HG03039 (cell line): ENCODE measurements at regions not wholly inside any gene's neighbourhood (a gene's known extent, or its start where the extent isn't known, plus 50 kb on each side); places are given as distances from the start of the nearest gene placed in this dataset.

Experiments used
- ATAC-seq: cut with Tn5 transposase; IDR thresholded peaks from one replicate; pipeline ENCODE4 v1.9.1; 2021; ENCODE audit warnings: mild to moderate bottlenecking, moderate library complexity; ENCODE audit not compliant: unreplicated experiment

DNA sequence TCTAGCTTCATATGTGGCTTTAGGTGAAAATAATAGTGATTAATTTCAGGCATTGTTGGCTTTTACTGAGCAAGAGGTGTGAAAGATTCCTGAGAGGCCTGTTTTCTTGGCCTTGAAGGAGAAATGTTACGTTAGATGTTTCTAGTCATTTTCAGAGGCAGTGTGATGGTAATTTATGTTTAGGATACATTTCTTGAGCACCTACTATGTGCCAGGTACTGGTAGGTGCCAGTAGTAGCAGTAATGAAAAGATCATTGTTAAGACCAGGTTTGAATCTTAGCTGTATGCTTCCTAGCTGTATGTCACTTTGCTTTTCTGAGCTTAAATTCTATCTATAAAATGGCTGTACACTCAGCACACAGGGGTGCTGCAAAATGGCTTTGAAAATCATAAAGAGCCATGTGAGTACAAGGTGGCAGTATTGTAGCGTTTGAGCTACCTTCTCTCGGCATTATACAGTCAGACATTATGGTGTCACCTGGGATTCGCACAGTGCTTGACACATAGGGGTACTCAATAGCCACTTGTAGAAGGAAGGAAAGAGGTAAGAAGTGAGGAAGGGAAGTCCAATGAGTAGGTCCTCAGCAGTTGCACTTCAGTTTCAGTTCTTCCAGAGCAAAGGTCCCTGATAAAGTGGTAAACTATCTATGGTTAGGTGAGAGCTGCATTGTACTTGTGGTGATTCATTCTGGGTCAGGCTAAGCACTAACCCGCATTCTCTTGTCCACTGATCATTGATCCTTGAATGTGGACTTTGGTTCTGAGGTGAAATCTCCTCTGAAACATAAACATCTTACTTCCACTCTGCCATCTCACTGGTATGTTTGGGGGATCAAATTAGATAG, 166.5 kb upstream of the NR3C1 start:
- no peak for ATAC-seq

DNA sequence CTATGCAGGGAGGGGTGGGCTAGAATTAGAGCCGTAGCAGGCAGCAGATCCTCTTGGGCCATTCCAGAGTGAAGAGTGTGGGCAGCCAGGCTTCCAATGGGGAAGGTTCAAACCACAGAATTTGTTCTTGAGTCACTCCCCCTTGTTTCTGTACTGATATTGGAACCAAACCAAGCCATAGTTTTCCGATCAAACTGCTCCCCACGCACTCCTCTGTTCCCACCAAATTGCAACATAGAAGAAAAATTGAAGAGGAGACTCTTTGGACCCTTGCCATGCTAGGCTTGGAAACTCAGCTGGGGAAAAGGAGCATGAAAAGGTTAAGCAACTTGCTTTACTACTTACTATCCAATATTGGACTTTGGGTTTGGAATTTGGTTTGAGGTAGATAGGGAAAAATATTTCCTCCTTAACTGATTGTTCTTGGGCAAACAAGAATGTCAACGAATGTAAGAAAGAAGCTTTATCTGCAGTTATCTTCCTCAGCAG, 165.8 kb upstream of the NR3C1 start:
- no peak for ATAC-seq

DNA sequence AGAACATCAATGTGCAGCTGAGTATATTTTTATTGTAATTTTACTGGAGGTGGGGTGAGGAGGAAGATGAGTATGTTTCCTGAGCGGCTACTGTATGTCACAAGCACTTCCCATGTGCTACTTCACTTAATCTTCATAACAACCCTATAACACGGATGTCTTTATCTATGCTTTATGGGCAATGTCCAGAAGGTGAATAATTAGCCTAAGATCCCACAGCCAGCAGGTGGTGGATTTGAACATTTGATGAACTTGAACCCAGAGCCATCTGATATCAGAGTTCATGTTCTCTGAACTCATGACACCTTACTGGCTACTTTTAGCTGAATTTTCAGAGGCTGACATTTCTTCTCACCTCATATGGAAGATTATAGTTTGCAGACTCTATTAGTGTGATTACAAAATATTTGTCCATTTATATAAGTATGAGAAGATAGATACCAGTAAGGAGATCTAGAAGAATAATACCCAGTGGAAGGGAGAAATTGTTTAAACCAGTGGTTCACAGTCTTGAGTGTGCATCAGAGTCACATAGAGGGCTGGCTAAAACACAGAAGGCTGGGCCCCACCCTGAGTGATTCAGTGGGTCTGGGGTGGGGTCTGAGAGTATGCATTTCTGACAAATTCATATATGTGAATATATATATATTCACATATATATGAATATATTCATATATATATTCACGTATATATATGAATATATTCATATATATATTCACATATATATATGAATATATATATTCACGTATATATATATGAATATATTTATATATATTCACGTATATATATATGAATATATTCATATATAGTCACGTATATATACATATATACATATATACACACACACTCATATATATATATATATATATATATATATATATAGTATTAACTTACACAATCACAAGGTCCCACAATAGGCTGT, 164.4 kb upstream of the NR3C1 start:
- ATAC-seq, result no peak

DNA sequence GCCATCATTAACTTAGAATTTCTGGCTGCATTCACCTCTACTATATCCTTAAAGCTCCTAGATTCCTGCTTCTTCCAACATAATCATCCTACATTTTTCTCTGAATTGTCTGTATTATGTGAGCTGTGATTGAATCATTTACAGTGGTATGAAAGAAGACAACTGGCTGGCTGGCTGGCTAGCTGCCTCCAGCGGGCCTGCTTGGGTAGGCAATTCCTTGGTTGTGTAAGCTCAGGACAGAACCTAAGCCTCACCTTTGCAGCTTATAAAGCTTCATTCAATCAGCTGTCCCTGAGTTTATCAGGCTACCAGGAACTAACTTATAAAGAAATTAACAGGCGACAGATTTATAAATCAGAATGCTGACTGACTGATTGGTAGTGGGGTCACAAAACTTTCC, 162.7 kb upstream of the NR3C1 start:
- ATAC-seq, result no peak

DNA sequence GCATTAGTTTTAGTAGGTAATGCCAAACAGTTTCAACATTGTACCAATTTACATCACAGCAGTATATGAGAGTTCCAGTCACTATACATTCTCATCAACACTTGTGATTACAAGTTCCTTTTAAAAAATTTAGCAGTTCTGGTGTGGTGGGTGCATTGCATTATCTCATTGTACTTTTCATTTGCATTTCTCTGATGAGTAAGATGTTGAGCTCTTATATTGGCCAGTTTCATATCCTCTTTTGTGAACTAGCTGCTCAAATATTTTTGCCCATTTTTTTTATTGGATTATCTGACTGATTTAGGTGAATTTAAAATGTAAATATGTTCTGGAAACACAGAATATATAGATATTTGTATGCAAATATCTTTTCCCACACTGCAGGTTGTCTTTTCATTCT, 160.9 kb upstream of the NR3C1 start:
- ATAC-seq, result peak; percentile 92

DNA sequence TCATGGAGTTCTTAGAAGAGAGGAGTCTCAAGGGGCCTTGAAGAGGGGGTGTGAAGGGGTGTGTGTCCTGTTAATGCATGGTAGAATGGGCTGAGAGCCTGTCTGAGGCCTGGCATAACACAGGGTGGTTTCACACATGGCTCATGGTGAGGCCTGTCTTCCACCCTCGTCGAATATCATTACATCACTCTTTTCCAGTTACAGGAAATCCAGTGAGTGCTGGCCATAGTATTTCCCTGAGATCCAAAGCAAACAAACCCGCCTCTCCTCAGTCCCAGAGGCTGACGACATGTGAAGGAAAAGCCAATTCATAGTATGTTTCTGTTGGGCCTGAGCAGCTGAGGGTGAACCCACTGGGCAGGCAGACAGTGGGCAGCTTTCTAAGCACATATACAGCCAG, 159.4 kb upstream of the NR3C1 start:
- no peak for ATAC-seq

DNA sequence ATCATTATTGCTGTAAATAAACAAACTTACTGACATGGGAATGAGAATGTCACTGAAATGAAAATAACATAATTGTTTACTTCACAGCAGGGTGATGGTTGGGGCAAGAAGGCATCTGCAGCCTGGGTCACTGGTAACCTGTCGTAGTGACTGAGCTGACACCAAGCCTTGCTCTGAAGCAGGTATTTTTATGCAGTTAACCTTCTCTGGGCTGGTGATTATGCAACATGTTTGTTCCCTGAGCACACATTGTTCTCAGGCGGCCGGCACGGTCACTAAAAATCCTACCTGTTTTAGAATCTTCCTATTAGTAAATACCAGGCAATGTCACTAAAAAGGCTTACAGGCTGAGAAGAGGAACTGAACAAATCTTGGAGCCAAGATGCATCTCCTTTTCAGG, 157.7 kb upstream of the NR3C1 start:
- no peak for ATAC-seq

DNA sequence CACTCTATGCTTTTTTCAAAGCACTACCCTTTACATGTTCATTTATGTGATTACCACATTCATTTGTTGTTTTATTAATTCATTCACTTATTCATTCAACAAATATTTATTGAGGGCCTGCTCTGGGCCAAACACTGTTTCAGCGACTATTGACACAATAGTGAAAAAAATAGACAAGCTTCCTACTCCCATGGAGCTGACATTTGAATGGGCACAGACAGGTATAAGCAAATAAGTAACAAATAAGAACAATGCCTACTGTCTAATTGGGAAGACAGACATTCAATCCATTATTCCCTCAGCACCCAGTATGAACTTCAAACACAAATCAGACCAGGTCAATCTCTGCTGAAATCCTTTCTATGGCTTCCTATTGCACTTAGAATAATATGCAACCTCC, 156.9 kb upstream of the NR3C1 start:
- no peak for ATAC-seq

DNA sequence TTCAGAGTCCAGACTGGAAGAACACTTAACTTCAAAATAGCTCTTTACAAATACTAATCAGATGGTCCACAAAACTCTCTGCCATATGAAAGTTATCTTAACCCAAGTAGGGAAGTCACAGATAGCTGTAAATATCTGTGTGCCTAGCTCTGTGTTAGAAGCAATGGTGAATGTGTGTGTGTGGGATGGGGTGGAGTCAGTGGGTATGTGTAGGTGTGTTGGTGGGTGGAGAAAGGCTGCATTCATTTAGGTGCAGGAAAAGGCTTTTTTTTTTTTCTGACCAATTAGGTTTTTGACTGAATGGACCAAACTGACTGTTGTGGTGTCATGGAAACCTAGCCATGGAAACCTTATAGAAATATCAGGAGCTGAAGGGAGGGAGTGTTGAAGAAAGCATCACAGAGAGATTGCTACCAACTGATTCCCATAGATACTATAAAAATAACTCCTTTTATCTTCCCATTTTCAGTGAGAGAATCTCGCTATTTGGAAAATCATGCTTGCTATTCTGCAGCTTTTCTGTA, 156.2 kb upstream of the NR3C1 start:
- ATAC-seq, result no peak

DNA sequence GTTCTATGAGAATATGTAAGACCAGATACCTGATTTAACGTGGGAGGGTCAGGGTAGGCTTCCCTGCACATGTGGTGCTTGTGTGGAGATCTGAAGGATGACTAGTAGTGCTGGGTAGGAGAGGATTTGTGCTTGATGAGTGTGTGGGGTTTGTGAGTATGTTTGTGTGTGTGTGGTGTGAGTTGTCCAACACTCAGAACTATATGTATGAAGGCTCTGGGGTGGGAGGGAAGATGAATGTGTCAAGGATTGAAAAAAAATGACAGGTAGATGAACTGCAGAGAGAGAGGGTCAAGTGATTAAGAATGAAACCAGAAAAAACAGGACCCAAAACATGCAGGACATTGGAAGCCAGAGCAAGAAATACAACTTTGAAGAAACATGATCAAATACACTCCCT, 154.6 kb upstream of the NR3C1 start:
- no peak for ATAC-seq

DNA sequence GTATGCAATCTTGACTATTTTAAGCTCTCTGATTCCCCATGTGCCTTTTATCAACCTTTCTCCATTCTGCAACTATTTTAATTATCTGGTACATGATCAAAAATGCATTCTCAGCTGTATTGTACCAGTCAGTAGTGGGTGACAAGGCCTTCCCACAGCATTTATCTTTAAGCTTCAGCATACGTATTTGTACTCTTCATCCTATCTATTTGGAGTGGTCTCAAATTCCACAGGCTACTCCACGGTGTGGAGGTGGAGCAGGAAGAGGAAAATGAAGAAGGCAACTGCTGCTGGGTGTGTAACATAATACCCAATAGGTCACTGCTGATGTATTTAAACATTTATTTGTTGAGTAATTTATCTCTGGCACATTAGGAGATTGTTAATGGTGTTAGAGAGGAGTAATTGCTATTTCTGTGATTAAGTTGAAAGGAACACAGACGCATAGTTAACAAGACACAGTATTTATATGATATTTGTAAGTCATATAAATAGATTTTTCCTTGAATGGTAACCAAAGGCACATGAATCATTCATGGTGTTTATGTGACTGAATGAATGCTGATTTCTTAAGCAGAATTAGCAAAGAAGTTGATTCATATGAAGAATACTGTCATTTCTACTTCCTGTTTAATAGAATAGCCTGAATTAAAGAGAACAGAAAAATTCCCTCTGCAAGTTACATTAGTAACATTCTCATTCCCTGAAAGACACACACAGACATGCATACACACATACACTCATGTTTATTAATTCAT, 153.8 kb upstream of the NR3C1 start:
- no peak for ATAC-seq

DNA sequence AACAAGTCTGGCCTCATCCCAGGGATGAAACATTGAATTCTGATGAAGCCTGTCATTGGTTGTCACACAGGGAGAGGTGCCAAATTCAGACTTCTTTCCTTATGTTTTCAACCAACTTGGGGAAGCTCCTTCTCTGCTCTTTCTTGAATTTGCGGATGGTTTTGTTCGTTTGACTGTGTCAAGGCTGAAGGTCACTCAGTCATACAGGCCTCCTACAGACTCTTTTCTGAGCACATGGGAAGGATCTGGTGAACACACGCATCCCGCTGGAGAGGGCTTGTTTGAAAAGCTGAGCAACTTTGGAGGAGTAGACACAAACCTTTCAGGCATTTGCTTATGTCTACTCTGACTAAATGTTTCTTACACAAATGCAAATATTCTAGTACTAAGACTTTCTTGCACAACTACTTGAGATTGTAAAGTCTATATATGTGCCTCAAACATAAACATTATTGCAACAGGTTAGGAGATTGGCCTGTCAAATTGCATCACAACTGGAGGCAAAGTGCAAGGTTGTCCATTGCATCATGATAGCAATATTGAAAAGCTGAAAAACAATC, 151.5 kb upstream of the NR3C1 start:
- ATAC-seq, result no peak

DNA sequence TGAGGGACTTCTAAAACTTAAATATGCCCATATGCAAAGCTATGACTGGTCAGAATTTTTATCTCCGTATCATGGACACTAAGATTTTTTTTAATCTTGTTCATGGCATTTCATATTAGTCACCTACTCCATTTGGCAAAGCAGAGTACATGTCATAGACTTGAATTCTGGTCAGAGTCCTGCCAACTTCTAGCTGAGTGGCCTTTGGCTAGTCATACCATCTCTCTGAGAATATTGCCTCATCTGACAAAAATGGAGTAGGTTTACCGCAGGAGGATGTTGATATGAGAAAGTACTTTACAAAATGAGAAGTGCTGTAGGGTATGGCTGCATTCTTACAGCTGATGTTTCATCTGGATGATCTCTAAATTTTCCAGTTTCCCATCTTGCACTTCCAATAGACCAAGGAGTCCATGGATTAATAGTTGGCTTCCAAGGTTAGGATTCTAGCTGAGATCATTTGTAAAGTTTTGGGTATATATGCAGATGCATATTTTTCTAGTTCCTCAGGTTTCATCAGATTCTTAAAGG, 150.8 kb upstream of the NR3C1 start:
- no peak for ATAC-seq

DNA sequence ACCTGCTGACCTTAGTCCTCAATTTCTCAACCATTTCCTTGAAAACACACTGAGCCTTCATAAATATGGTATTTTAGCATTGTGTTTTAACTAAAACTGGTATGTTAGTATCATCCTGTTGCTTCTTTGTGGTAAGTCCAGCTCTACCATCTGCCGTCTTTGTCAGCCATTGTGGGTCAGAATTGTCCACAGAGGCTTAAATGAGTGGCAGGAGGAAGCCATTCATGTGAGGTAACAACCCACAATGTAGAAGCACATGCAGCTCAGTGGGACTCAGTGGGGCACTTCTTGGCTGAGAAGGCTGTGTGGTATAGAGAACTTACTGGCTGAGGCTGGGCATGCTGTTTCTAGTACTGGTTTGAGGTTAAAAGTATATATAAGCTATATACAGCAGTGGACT, 149.2 kb upstream of the NR3C1 start:
- no peak for ATAC-seq

DNA sequence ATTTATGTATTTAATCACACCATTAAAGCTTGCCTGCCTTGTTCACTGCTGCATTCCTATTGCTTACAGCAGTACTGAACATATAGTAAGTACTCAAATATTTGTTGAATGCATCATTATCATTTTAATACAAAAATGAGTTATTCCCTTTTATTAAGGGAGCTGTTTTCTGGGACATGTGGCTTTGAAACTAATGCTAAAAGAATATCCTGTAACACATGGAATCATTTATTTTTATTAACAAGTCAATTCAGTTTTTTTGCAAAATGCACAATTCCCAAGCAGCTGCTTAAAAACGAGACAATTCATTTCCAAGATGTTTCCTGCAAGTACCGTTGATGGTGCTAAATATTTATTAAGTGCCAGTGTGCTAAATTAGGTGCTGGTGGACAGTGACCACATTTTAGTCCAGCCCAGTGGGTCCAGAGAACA, 148.3 kb upstream of the NR3C1 start:
- ATAC-seq, result no peak

DNA sequence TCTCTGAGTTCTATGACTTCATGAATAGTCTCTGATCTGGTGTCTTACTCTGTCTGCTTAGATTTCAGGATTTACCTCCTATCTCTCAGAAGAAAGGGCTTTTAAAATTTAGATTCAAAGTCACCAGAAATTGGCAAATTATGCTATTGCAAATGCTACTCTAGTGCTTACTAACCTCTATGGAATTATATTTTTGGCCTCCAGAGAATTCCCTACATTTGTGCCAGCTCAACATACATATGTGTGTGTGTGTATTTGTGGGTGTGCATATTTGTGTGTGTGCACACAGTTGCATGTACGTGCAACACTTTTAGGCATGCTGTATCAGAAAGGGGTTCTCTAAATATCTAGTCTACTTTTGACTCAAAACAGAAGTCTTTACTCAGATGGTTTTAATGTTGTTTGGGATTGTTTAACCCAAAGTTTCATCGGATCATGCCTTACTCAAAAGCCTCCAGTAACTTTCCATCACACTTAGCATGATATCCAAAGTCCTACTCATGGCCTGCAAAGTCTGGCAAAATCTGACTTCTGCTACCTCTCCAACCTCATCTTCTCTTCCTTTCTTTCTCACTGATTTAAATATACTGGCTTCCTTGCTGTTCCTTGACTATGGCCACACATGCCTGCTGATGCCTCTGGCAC, 147.6 kb upstream of the NR3C1 start:
- no peak for ATAC-seq

DNA sequence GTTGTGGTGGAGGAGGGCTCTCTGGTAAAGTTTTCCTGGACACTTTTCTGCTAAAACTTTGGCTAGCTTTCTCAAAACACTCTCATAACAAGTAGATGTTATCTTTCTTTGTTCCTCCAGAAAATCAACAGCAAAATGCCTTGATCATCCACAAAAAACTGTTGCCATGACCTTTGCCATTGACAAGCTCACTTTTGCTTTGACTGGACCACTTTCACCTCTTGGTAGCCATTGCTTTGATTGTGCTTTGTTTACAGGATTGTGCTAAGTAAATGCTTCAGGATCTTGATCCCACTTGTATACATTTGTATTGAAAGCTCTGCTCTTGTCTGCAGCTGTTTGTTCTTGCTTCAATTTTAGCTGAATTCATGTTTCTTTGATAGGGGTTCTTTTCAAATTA, 143.9 kb upstream of the NR3C1 start:
- no peak for ATAC-seq

DNA sequence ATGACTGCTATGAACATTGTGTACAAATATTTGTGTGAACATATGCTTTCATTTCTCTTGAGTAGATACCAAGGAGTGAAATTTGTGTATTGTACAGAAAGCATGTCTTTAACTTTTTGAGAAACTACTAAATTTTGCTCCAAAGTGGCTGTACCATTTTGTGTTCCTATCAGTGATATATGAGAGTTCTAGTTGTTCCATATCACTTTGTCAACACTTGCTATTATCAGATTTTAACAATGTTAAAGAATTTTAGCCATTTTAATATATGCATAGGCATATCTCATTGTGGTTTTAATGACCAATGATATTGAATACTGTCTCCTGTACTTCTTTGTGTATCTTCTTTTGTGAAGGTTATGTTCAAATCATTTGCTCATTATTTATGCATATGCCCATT, 142.9 kb upstream of the NR3C1 start:
- no peak for ATAC-seq

DNA sequence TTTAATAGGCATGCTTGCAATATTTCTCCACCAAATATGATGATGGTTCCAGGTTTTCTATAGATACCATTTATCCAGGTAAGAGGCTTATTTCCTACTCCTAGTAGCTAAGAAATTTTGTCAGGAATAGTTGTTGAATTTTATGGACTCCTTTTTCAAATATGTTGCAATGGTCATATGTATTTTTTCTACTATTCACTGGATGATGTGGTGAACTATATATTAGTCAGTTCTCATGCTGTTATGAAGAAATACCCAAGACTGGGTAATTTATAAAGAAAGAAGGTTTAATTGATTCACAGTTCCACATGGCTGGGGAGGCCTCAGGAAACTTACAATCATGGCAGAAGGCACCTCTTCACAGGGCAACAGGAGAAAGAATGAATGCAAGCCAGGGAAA, 141.1 kb upstream of the NR3C1 start:
- ATAC-seq, result no peak
